AG09319 (cell line): ENCODE measurements at regions not wholly inside any gene's neighbourhood (a gene's known extent, or its start where the extent isn't known, plus 50 kb on each side); places are given as distances from the start of the nearest gene placed in this dataset.

Experiments
- DNase-seq: peaks from one replicate; pipeline ENCODE4 v3.0.0-alpha.2; 2010; ENCODE audit warnings: low read depth; ENCODE audit errors: extremely low read depth
- CTCF ChIP-seq: IDR thresholded peaks from 2 replicates; pipeline ENCODE4 v1.5.1; 2011; ENCODE audit warnings: low read depth, mild to moderate bottlenecking, inconsistent platforms, low read length, moderate library complexity

- TF ChIP-seq CTCF: no peak
- DNase-seq: no peak
These were observed 344.3 kb downstream of the SAMD5 start for GRCh38 chr6:147852772-147853171.

- no peak for DNase-seq
- TF ChIP-seq CTCF: no peak
These were observed 345.1 kb downstream of the SAMD5 start for GRCh38 chr6:147853574-147853973.

- no peak for TF ChIP-seq CTCF
- DNase-seq: no peak
These were observed 347.5 kb downstream of the SAMD5 start for GRCh38 chr6:147855803-147856482.

- no peak for DNase-seq
- no peak for TF ChIP-seq CTCF
These were observed 348.2 kb downstream of the SAMD5 start for GRCh38 chr6:147856687-147857086.

- DNase-seq: no peak
These were observed 349.9 kb downstream of the SAMD5 start for GRCh38 chr6:147858421-147858820.

GRCh38 chr6:147859071-147859470 lies 350.6 kb downstream of the SAMD5 start:
- no peak for TF ChIP-seq CTCF
- DNase-seq: no peak

More at GRCh38 chr6:147858421-147858820, 349.9 kb downstream of the SAMD5 start:
- no peak for TF ChIP-seq CTCF

GRCh38 chr6:147861696-147862095 lies 353.2 kb downstream of the SAMD5 start:
- no peak for TF ChIP-seq CTCF
- no peak for DNase-seq
